Activated CD8-positive, alpha-beta T cell treated with anti-CD3 and anti-CD28 coated beads for 36 hours (primary cell): ENCODE measurements at regions not wholly inside any gene's neighbourhood (a gene's known extent, or its start where the extent isn't known, plus 50 kb on each side); places are given as distances from the start of the nearest gene placed in this dataset.

Experiments
- ATAC-seq: fragments of 200-7000 bp; cut with Tn5 transposase; one replicate; pipeline ENCODE4 v1.10.0; 2021; ENCODE audit warnings: mild to moderate bottlenecking, moderate library complexity
- CTCF ChIA-PET: fragments of 350-600 bp; sonication (Branson Sonifier 250); formaldehyde crosslinking; loops from one replicate; lab custom pipeline; 2021; ENCODE audit warnings: antibody characterized with exemption; lab: Charles Lee
- POLR2A ChIA-PET: fragments of 350-600 bp; sonication (Branson Sonifier 250); formaldehyde crosslinking; loops from one replicate; lab custom pipeline; 2021; ENCODE audit warnings: antibody characterized with exemption; lab: Charles Lee
- DNase-seq: peaks from one replicate; pipeline ENCODE4 v3.0.0-alpha.2; 2020
- H3K27ac Mint-ChIP-seq: one replicate; pipeline ENCODE4 v1.8.0; 2021; ENCODE audit warnings: mild to moderate bottlenecking, mixed read lengths
- H3K27me3 Mint-ChIP-seq: one replicate; pipeline ENCODE4 v1.8.0; 2021; ENCODE audit warnings: mixed read lengths
- H3K36me3 Mint-ChIP-seq: one replicate; pipeline ENCODE4 v1.8.0; 2021; ENCODE audit warnings: low read depth, mixed read lengths
- H3K4me1 Mint-ChIP-seq: one replicate; pipeline ENCODE4 v1.8.0; 2021; ENCODE audit warnings: low read depth, mixed read lengths
- H3K4me3 Mint-ChIP-seq: one replicate; pipeline ENCODE4 v1.8.0; 2021; ENCODE audit warnings: mild to moderate bottlenecking, moderate library complexity, mixed read lengths
- H3K9me3 Mint-ChIP-seq: one replicate; pipeline ENCODE4 v1.8.0; 2021; ENCODE audit warnings: mixed read lengths
- CTCF ChIP-seq: fragments of 200-600 bp; IDR thresholded peaks from one replicate; pipeline ENCODE4 v1.8.0; 2022; ENCODE audit warnings: antibody characterized with exemption, mild to moderate bottlenecking
- intact Hi-C: fragments of 100-400 bp; cut with micrococcal nuclease; formaldehyde crosslinking; loops from one replicate; pipeline ENCODE4 v1.10.0; 2022

GRCh38 chrX:129249563-129249962 lies 273.7 kb downstream of the SMARCA1 start:
- DNase-seq (no peak), ATAC-seq (no peak)
- H3K36me3 Mint-ChIP-seq, result no peaks in the 10 kb centered on the region
- ChIA-PET CTCF (no interaction called here), POLR2A (no interaction called here)
- no peak overlapping the region for H3K4me3 Mint-ChIP-seq
- no peak overlapping the region for H3K27ac Mint-ChIP-seq
- H3K4me1 Mint-ChIP-seq, result no peaks in the 10 kb centered on the region
- H3K27me3 Mint-ChIP-seq, result no peaks in the 10 kb centered on the region
- H3K9me3 Mint-ChIP-seq, result peaks cover 4% of the 10 kb centered on the region
- intact Hi-C loops, result no loop called here
- TF ChIP-seq CTCF, result no peak

- H3K9me3 Mint-ChIP-seq, result peaks cover 2% of the 10 kb centered on the region
- ChIA-PET CTCF (no interaction called here), POLR2A (no interaction called here)
- DNase-seq (no peak), ATAC-seq (no peak)
- no peak overlapping the region for H3K27ac Mint-ChIP-seq
- no peak for TF ChIP-seq CTCF
- H3K4me1 Mint-ChIP-seq, result no peaks in the 10 kb centered on the region
- no peaks in the 10 kb centered on the region for H3K36me3 Mint-ChIP-seq
- H3K4me3 Mint-ChIP-seq, result no peak overlapping the region
- intact Hi-C loops, result no loop called here
- H3K27me3 Mint-ChIP-seq, result no peaks in the 10 kb centered on the region
Measured at GRCh38 chrX:129247642-129248041, 275.6 kb downstream of the SMARCA1 start.

- no peak for TF ChIP-seq CTCF
- ATAC-seq (no peak), DNase-seq (no peak)
- CTCF ChIA-PET, result no interaction called here
- no peaks in the 10 kb centered on the region for H3K36me3 Mint-ChIP-seq
- H3K27ac Mint-ChIP-seq, result no peak overlapping the region
- peaks cover 1% of the 10 kb centered on the region for H3K27me3 Mint-ChIP-seq
- POLR2A ChIA-PET, result no interaction called here
- no peaks in the 10 kb centered on the region for H3K9me3 Mint-ChIP-seq
- intact Hi-C loops, result no loop called here
- H3K4me1 Mint-ChIP-seq, result no peaks in the 10 kb centered on the region
- H3K4me3 Mint-ChIP-seq, result no peak overlapping the region
Measured at GRCh38 chrX:129239371-129239770, 283.9 kb downstream of the SMARCA1 start.

GRCh38 chrX:129238011-129238410 lies 285.3 kb downstream of the SMARCA1 start:
- H3K27me3 Mint-ChIP-seq, result peaks cover 1% of the 10 kb centered on the region
- no peak for TF ChIP-seq CTCF
- intact Hi-C loops, result no loop called here
- ChIA-PET POLR2A (no interaction called here), CTCF (no interaction called here)
- no peaks in the 10 kb centered on the region for H3K4me1 Mint-ChIP-seq
- ATAC-seq (no peak), DNase-seq (no peak)
- H3K36me3 Mint-ChIP-seq, result no peaks in the 10 kb centered on the region
- no peak overlapping the region for H3K27ac Mint-ChIP-seq
- no peak overlapping the region for H3K4me3 Mint-ChIP-seq
- H3K9me3 Mint-ChIP-seq, result no peaks in the 10 kb centered on the region

GRCh38 chrX:129235903-129236302 lies 287.4 kb downstream of the SMARCA1 start:
- ATAC-seq, result no peak
- Mint-ChIP-seq H3K36me3 (no peaks in the 10 kb centered on the region), H3K9me3 (no peaks in the 10 kb centered on the region), H3K27me3 (peaks cover 1% of the 10 kb centered on the region), H3K27ac (no peak overlapping the region), H3K4me1 (no peaks in the 10 kb centered on the region), H3K4me3 (no peak overlapping the region)
- ChIA-PET POLR2A (no interaction called here), CTCF (no interaction called here)
- intact Hi-C loops, result no loop called here
- no peak for TF ChIP-seq CTCF
- no peak for DNase-seq
